ENCODE measurements at regions not wholly inside any gene's neighbourhood (a gene's known extent, or its start where the extent isn't known, plus 50 kb on each side); places are given as distances from the start of the nearest gene placed in this dataset.

- 92% methylated on average over 1 of the region's 4 CpGs for WGBS (ENCODE audit: insufficient coverage)
- H3K4me1 Mint-ChIP-seq, result no peaks in the 10 kb centered on the region
- H3K4me1 ChIP-seq (ENCODE audit: control insufficient read depth in 2 of 2, insufficient read depth in 2 of 2, low read length in 2 of 2), result no peaks in the 10 kb centered on the region
- no peaks in the 10 kb centered on the region for H3K27me3 ChIP-seq (replicated peaks in 1 of 4; ENCODE audit: control extremely low read depth in 1 of 4, control insufficient read depth in 3 of 4, insufficient read depth in 4 of 4, low read length in 3 of 4)
- H3K27me3 Mint-ChIP-seq, result no peaks in the 10 kb centered on the region
- no peak for DNase-seq
- H2AFZ ChIP-seq (ENCODE audit: insufficient read depth, low read depth, low read length, poor library complexity, severe bottlenecking), result no peak overlapping the region
- H3K9me3 ChIP-seq (ENCODE audit: control extremely low read depth in 1 of 3, control insufficient read depth in 2 of 3, insufficient read depth in 1 of 3, low read length in 2 of 3), result peaks cover 0 to 3% (median 0%) of the 10 kb centered on the region in 3 donors
- intact Hi-C loops (cut with micrococcal nuclease), result no loop called here
- ATAC-seq (ENCODE audit: low read depth), result no peak
- H3K4me2 ChIP-seq (replicated peaks; ENCODE audit: low read depth, low read length, poor library complexity, severe bottlenecking), result no peak overlapping the region
- no peaks in the 10 kb centered on the region for H3K36me3 ChIP-seq (replicated peaks in 1 of 2; ENCODE audit: control extremely low read depth in 1 of 2, control insufficient read depth in 1 of 2, extremely low read depth in 1 of 2, insufficient read depth in 2 of 2, low read length in 1 of 2)
- no peak overlapping the region for H3K4me3 ChIP-seq (ENCODE audit: control extremely low read depth in 1 of 5, extremely low read depth in 1 of 5, insufficient read depth in 1 of 5, low read depth in 2 of 5, low read length in 4 of 5)
- no peaks in the 10 kb centered on the region for H4K20me1 ChIP-seq (ENCODE audit: control insufficient read depth, insufficient read depth, low read length, poor library complexity, severe bottlenecking)
- no peak overlapping the region for H3K27ac Mint-ChIP-seq
- no peak overlapping the region for H3K4me3 Mint-ChIP-seq
- ChIA-PET POLR2A (no interaction called here), CTCF (no interaction called here)
- no peak for TF ChIP-seq EZH2 (IDR thresholded peaks at IDR 0.05; ENCODE audit: borderline replicate concordance, insufficient read depth, low read depth, low read length, poor library complexity, severe bottlenecking)
- no peak for TF ChIP-seq CTCF (IDR thresholded peaks at IDR 0.05)
- H3K27ac ChIP-seq (ENCODE audit: low read length in 2 of 2), result no peak overlapping the region
- no peaks in the 10 kb centered on the region for H3K79me2 ChIP-seq (ENCODE audit: control insufficient read depth, insufficient read depth, low read length)
- no peak overlapping the region for H3K9ac ChIP-seq (ENCODE audit: low read length)
- H3K9me3 Mint-ChIP-seq (ENCODE audit: insufficient read depth), result no peaks in the 10 kb centered on the region
Measured at GRCh38 chr10:105761576-105762260, 1120.6 kb downstream of the SORCS3 start.

GRCh38 chr10:105759669-105760068 is 1118.6 kb downstream of the SORCS3 start:
- Mint-ChIP-seq H3K27ac (no peak overlapping the region), H3K4me1 (no peaks in the 10 kb centered on the region), H3K27me3 (no peaks in the 10 kb centered on the region), H3K4me3 (no peak overlapping the region), H3K9me3 (ENCODE audit: insufficient read depth) (no peaks in the 10 kb centered on the region)
- DNase-seq, result no peak
- Histone ChIP-seq H3K79me2 (ENCODE audit: control insufficient read depth, insufficient read depth, low read length) (no peaks in the 10 kb centered on the region), H4K20me1 (ENCODE audit: control insufficient read depth, insufficient read depth, low read length, poor library complexity, severe bottlenecking) (no peaks in the 10 kb centered on the region), H3K36me3 (replicated peaks in 1 of 2; ENCODE audit: control extremely low read depth in 1 of 2, control insufficient read depth in 1 of 2, extremely low read depth in 1 of 2, insufficient read depth in 2 of 2, low read length in 1 of 2) (no peaks in the 10 kb centered on the region), H3K27ac (ENCODE audit: low read length in 2 of 2) (no peak overlapping the region), H3K9me3 (ENCODE audit: control extremely low read depth in 1 of 3, control insufficient read depth in 2 of 3, insufficient read depth in 1 of 3, low read length in 2 of 3) (no peaks in the 10 kb centered on the region), H2AFZ (ENCODE audit: insufficient read depth, low read depth, low read length, poor library complexity, severe bottlenecking) (no peak overlapping the region), H3K9ac (ENCODE audit: low read length) (no peak overlapping the region), H3K4me1 (ENCODE audit: control insufficient read depth in 2 of 2, insufficient read depth in 2 of 2, low read length in 2 of 2) (no peaks in the 10 kb centered on the region), H3K4me3 (ENCODE audit: control extremely low read depth in 1 of 5, extremely low read depth in 1 of 5, insufficient read depth in 1 of 5, low read depth in 2 of 5, low read length in 4 of 5) (no peak overlapping the region), H3K27me3 (replicated peaks in 1 of 4; ENCODE audit: control extremely low read depth in 1 of 4, control insufficient read depth in 3 of 4, insufficient read depth in 4 of 4, low read length in 3 of 4) (no peaks in the 10 kb centered on the region), H3K4me2 (replicated peaks; ENCODE audit: low read depth, low read length, poor library complexity, severe bottlenecking) (no peak overlapping the region)
- POLR2A ChIA-PET, result no interaction called here
- no peak for ATAC-seq (ENCODE audit: low read depth)
- 62% methylated on average over 2 of the region's 3 CpGs for WGBS (ENCODE audit: insufficient coverage)
- CTCF ChIA-PET, result interaction anchor here (0.6 kb wide), 1 partner anchor 72 kb away, joined by 3 read pairs; no protein-coding TSS in a partner anchor
- intact Hi-C loops (cut with micrococcal nuclease), result no loop called here
- no peak for TF ChIP-seq EZH2 (IDR thresholded peaks at IDR 0.05; ENCODE audit: borderline replicate concordance, insufficient read depth, low read depth, low read length, poor library complexity, severe bottlenecking)
- no peak for TF ChIP-seq CTCF (IDR thresholded peaks at IDR 0.05)

Data from B cell (primary cell).